RWPE1 (cell line): ENCODE measurements at regions not wholly inside any gene's neighbourhood (a gene's known extent, or its start where the extent isn't known, plus 50 kb on each side); places are given as distances from the start of the nearest gene placed in this dataset.

Experiments
- CTCF ChIA-PET: fragments of 350-600 bp; sonication (Branson Sonifier 250); formaldehyde crosslinking; extraction: SDS; loops from one replicate; lab custom pipeline; 2021; lab: Yijun Ruan, JAX
- POLR2A ChIA-PET: fragments of 400-600 bp; formaldehyde crosslinking; extraction: SDS; loops from one replicate; lab custom pipeline; 2020; ENCODE audit warnings: antibody characterized with exemption; ENCODE audit not compliant: low non-redundant PET; lab: Yijun Ruan, JAX
- DNase-seq: peaks from one replicate; pipeline ENCODE4 v3.0.0; 2012; ENCODE audit warnings: low spot score
- H3K27ac ChIP-seq: fragments of 450-650 bp; 2 replicates; pipeline ENCODE4 v1.5.1; 2017
- TF ChIP-seq, protein P1 (sequence below): fragments of 450-650 bp; conservative IDR thresholded peaks from 2 replicates; pipeline ENCODE4 v1.5.1; 2017; ENCODE audit warnings: low read depth, mild to moderate bottlenecking

DNA sequence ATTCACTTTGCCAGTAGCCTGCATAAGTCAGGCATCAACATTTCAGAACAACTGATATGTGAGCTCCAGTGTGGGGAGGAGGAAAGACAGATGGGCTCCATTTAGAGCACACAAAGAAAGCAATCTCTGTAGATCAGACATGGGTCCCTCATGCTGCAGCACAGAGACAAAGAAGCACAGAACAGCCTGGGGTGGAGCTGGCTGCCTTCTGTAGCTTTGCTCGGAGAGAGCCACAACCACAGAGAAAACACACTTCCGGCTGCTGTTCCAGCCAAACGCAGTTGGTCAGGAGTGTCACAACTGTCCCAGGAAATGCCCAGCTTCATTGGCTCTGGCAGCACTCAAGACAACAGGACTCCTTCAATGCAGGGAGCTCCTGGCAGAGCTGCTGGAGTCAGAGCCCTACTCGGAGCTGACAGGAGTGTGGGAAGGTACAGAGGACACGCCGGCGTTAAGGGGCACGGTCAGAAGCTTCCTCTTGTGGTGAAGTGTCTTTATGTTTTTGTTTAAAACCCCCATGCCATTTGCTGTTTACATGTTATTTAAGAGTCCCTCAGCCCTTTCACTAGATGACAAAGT, 494.4 kb downstream of the TCERG1L start:
- ChIA-PET POLR2A (no interaction called here), CTCF (interaction anchor here (0.7 kb wide), 1 partner anchor 537 kb away, joined by 4 read pairs; no protein-coding TSS in a partner anchor)
- H3K27ac ChIP-seq = no peak overlapping the region
- DNase-seq = no peak
- TF ChIP-seq, protein P1, sequence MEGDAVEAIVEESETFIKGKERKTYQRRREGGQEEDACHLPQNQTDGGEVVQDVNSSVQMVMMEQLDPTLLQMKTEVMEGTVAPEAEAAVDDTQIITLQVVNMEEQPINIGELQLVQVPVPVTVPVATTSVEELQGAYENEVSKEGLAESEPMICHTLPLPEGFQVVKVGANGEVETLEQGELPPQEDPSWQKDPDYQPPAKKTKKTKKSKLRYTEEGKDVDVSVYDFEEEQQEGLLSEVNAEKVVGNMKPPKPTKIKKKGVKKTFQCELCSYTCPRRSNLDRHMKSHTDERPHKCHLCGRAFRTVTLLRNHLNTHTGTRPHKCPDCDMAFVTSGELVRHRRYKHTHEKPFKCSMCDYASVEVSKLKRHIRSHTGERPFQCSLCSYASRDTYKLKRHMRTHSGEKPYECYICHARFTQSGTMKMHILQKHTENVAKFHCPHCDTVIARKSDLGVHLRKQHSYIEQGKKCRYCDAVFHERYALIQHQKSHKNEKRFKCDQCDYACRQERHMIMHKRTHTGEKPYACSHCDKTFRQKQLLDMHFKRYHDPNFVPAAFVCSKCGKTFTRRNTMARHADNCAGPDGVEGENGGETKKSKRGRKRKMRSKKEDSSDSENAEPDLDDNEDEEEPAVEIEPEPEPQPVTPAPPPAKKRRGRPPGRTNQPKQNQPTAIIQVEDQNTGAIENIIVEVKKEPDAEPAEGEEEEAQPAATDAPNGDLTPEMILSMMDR = no peak

DNA sequence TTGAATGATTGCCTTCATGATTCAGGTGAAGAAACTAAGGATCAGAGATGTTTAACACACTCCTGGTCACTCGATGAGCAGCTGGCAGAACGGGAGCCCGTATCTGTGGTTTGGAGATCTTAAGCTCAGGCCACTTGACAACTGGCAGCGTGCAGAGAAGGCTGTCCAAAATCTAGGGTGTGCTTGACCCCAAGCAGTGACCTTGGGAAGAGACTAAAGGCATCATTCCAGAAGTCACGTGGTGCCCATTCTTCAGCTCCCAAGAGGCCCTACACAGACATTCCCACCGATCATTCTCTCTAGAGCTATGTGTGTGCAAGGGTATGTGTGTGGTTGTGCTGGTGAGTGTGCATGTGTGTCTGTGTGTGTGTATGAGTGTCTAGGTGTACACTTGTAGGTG, 493.8 kb downstream of the TCERG1L start:
- ChIA-PET POLR2A (no interaction called here), CTCF (no interaction called here)
- TF ChIP-seq, protein P1 = no peak
- no peak overlapping the region for H3K27ac ChIP-seq
- DNase-seq = no peak

DNA sequence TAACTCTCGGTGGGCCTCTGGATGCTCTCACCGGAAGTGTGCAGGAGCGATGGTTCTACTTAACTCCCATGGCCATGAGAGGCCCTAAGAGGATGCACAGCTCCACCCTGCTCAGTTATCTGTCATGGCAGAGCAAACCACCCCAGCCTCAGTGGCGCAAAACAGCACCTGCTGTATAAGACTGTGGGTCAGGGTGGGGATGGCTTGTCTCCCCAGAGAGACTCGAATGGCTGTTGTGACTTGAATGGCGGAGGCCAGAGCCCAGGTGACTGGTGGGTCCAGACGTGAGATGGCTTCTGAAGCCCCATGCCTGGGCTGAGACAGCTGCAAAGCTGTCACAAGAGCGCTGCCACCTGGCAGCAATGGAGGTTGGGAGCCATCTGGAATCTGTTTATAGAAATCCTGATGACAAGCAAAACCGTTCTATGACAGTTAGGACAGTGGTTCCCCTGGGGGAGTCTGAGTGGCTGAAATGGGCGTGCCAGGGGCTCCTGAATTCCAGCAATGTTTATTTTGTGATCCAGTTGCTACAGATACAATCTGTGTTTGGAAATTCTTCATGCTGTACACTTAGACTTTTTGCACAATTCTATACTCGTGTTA, 490.5 kb downstream of the TCERG1L start:
- CTCF ChIA-PET = no interaction called here

DNA sequence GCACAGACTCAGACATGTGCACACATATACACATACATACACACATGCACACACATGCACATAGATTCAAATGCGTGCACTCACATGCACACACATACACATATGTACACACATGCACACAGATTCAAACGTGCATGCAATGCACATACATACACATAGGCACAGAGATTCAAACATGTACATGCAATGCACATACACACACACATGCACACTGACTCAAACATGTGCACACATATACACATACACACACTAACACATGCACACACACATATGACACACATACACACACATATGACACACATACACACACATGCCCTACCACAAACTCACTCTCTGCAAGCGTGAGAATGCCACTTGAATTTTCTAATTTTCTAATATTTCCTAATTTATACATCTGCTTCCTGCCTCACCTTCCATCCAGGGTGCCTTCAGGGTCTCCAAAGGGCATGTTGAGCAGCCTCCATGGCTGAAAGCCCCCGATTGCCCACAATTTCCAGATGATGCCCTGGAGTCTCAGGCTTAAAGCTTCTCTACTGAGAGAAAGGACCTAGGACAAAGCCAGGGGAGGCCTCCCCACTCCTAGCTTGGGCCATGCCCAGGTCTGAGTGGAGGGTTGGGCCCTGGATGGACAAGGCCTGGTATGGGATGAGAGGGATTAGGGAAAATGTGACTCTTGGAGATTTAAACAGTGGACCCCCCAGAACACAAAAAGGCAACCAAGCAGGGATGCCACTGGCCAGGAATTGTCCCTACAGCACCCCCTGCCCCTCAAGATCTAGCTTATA, 487.1 kb downstream of the TCERG1L start:
- H3K27ac ChIP-seq = no peak overlapping the region
- ChIA-PET POLR2A (no interaction called here), CTCF (no interaction called here)
- DNase-seq = no peak
- TF ChIP-seq, protein P1 = no peak

More for the DNA sequence above, 490.5 kb downstream of the TCERG1L start:
- POLR2A ChIA-PET = no interaction called here
- TF ChIP-seq, protein P1 = no peak
- H3K27ac ChIP-seq = no peak overlapping the region
- DNase-seq = no peak

DNA sequence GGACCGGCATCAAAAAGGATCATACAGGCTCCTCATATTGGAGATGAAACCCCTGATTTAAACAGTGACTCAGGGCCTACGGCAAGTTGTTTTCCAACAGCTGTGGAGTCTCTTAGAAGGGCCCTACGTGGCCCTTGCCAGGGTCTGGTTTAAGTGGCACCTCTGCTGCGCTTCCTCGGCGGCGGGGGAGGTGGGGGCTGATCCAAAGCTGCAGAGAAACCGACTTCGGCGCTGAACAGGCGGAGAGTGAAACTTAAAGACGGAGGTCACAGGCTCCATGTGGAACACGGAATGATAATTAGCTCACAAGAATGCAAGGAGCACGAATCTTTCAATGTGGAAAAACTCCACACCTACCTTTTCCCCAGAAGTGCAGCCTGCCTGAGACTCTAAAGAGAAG, 477.9 kb downstream of the TCERG1L start:
- DNase-seq = no peak
- H3K27ac ChIP-seq = no peak overlapping the region
- CTCF ChIA-PET = no interaction called here
- POLR2A ChIA-PET = no interaction called here
- TF ChIP-seq, protein P1 = no peak

DNA sequence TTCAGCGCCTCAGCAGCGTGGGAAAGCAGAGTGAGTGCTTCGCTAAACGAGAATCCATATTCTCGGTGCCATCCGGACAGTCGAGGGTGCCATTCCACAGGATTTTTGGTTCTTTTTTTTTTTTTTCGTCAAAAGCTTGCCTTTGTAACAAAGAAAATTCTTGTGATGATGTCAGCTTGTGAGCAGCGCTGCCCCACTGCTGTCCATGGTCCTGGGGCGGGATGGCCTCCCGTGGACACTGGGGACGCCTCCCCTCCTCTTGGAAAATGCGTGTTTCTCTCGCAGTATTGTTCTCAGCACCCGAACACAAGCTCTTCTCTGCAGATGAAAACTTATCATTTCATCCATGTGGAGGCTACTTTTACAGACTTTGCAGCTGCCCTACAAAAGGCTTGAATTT, 477.4 kb downstream of the TCERG1L start:
- TF ChIP-seq, protein P1 = no peak
- CTCF ChIA-PET = no interaction called here

More for the DNA sequence above, 477.4 kb downstream of the TCERG1L start:
- no peak for DNase-seq
- no peak overlapping the region for H3K27ac ChIP-seq
- POLR2A ChIA-PET = no interaction called here
